Kidney epithelial cell (primary cell): ENCODE measurements at regions not wholly inside any gene's neighbourhood (a gene's known extent, or its start where the extent isn't known, plus 50 kb on each side); places are given as distances from the start of the nearest gene placed in this dataset.

ENCODE experiments used
- DNase-seq: peaks from one replicate; pipeline ENCODE4 v3.0.0-alpha.2; 2010; ENCODE audit warnings: low read depth
- H3K27me3 ChIP-seq: 2 replicates; pipeline ENCODE4 v1.6.0; 2011; ENCODE audit warnings: low read length; ENCODE audit not compliant: control insufficient read depth, insufficient read depth
- H3K36me3 ChIP-seq: 2 replicates; pipeline ENCODE4 v1.5.1; 2011; ENCODE audit warnings: low read length; ENCODE audit not compliant: control insufficient read depth, insufficient read depth
- H3K4me3 ChIP-seq: 2 replicates; pipeline ENCODE4 v1.5.1; 2011; ENCODE audit warnings: low read depth, mild to moderate bottlenecking, control low read depth, low read length
- CTCF ChIP-seq: IDR thresholded peaks from 2 replicates; pipeline ENCODE4 v1.5.1; 2011; ENCODE audit warnings: mild to moderate bottlenecking, moderate library complexity, low read length, control low read depth, inconsistent platforms; ENCODE audit not compliant: insufficient read depth, poor library complexity, severe bottlenecking

GRCh38 chr20:7609251-7609650, 331.0 kb downstream of the HAO1 start:
- no peaks in the 10 kb centered on the region for H3K27me3 ChIP-seq
- no peak for TF ChIP-seq CTCF
- H3K36me3 ChIP-seq: no peaks in the 10 kb centered on the region
- H3K4me3 ChIP-seq: no peak overlapping the region
- DNase-seq: no peak

GRCh38 chr20:7610681-7611080, 329.6 kb downstream of the HAO1 start:
- no peak overlapping the region for H3K4me3 ChIP-seq
- no peak for DNase-seq
- TF ChIP-seq CTCF: no peak
- no peaks in the 10 kb centered on the region for H3K27me3 ChIP-seq
- H3K36me3 ChIP-seq: no peaks in the 10 kb centered on the region

GRCh38 chr20:7617797-7618196, 322.5 kb downstream of the HAO1 start:
- DNase-seq: no peak
- no peak overlapping the region for H3K4me3 ChIP-seq
- H3K36me3 ChIP-seq: no peaks in the 10 kb centered on the region
- no peak for TF ChIP-seq CTCF
- H3K27me3 ChIP-seq: no peaks in the 10 kb centered on the region

- Histone ChIP-seq H3K36me3 (no peaks in the 10 kb centered on the region), H3K27me3 (no peaks in the 10 kb centered on the region), H3K4me3 (no peak overlapping the region)
- no peak for DNase-seq
- TF ChIP-seq CTCF: no peak
Measured at GRCh38 chr20:7622399-7622961, 317.8 kb downstream of the HAO1 start.

GRCh38 chr20:7624886-7625285, 315.4 kb downstream of the HAO1 start:
- Histone ChIP-seq H3K27me3 (no peaks in the 10 kb centered on the region), H3K36me3 (no peaks in the 10 kb centered on the region), H3K4me3 (no peak overlapping the region)
- no peak for DNase-seq
- no peak for TF ChIP-seq CTCF
